Ovary (tissue), 7 donors: ENCODE measurements at regions not wholly inside any gene's neighbourhood (a gene's known extent, or its start where the extent isn't known, plus 50 kb on each side); places are given as distances from the start of the nearest gene placed in this dataset.

ENCODE experiments used
- DNase-seq, 5 donors: peaks; one replicate each; pipeline ENCODE4 v3.0.0-alpha.2; 2019 to 2020
- H3K27ac ChIP-seq, 2 donors: fragments of 200-600 bp; one replicate each; pipeline versions ENCODE4 v1.5.1 to v1.8.0; 2019 to 2022
- H3K27me3 ChIP-seq: fragments of 200-600 bp; one replicate; pipeline ENCODE4 v1.8.0; 2022
- H3K36me3 ChIP-seq: fragments of 200-600 bp; sonication (generic); one replicate; pipeline ENCODE4 v1.5.1; 2019
- H3K4me1 ChIP-seq: one replicate; pipeline ENCODE4 v1.8.1; 2013; ENCODE audit warnings: mild to moderate bottlenecking, moderate library complexity; ENCODE audit not compliant: insufficient read depth
- H3K4me3 ChIP-seq: fragments of 200-600 bp; sonication (generic); one replicate; pipeline ENCODE4 v1.5.1; 2017
- H3K9me3 ChIP-seq, 2 donors: fragments of 200-600 bp in 1 of 2; sonication (generic) in 1 of 2; one replicate each; pipeline versions ENCODE4 v1.5.1 to v1.8.1; 2013 to 2019; ENCODE audit warnings: mild to moderate bottlenecking in 1 of 2, moderate library complexity in 1 of 2
- CTCF ChIP-seq, 3 donors: fragments of 450-650 bp in 2 of 3; fragments of 200-600 bp in 1 of 3; IDR thresholded peaks; one replicate each; pipeline versions ENCODE4 v1.5.1 to v1.8.0; 2016 to 2022; ENCODE audit warnings: antibody characterized with exemption in 3 of 3, mild to moderate bottlenecking in 1 of 3
- EP300 ChIP-seq: sonication (generic); formaldehyde crosslinking; IDR thresholded peaks from one replicate; pipeline ENCODE4 v1.6.1; 2017; ENCODE audit warnings: antibody characterized with exemption
- POLR2A ChIP-seq: fragments of 450-650 bp; IDR thresholded peaks from one replicate; pipeline ENCODE4 v1.6.1; 2017; ENCODE audit warnings: antibody characterized with exemption, mild to moderate bottlenecking, moderate library complexity
- WGBS, 3 donors: extraction: QIAGEN DNeasy Blood & Tissue Kit in 1 of 3; methylation state at CpG; one replicate each; pipeline versions ENCODE4 v1.1.5 to v1.1.7; 2013 to 2017; 5-methylcytosine and 5-hydroxymethylcytosine counted together
- intact Hi-C, 4 donors: fragments of 100-400 bp; cut with DNase I; formaldehyde crosslinking; loops; one replicate each; pipeline versions ENCODE4 v1.11.0 to v1.15.1; 2022 to 2023
- donor health status: DM: no; HTN: no; CAD: no; lungs with moderate emphysema.
- donor health status: DM: no; HTN: no; CAD: no.
- donor health status: Bipolar disorder and iron deficiency.
- donor health status: DM: no; HTN: no; CAD: no.
- donor health status: DM: yes; HTN: yes; CAD: no.

- intact Hi-C loops: no loop called here
- 89 to 92% (median 90%) methylated on average over 9 of the region's 9 CpGs for WGBS, 3 donors
- Histone ChIP-seq H3K27me3 (no peaks in the 10 kb centered on the region), H3K36me3 (no peaks in the 10 kb centered on the region), H3K4me3 (no peak overlapping the region), H3K4me1 (no peaks in the 10 kb centered on the region), H3K9me3 (no peaks in the 10 kb centered on the region), H3K27ac (no peak overlapping the region)
- DNase-seq: peak in 1 of 5 donors; percentile 10
- TF ChIP-seq EP300: no peak
- no peak for TF ChIP-seq POLR2A
Measured at GRCh38 chr14:101113108-101113612, 209.6 kb upstream of the RTL1 start.

- no peak overlapping the region for H3K4me3 ChIP-seq
- no peaks in the 10 kb centered on the region for H3K9me3 ChIP-seq
- H3K4me1 ChIP-seq: no peaks in the 10 kb centered on the region
- intact Hi-C loops: no loop called here
- H3K36me3 ChIP-seq: no peaks in the 10 kb centered on the region
- no peak overlapping the region for H3K27ac ChIP-seq
- 72 to 79% (median 75%) methylated on average over 16 of the region's 16 CpGs for WGBS, 3 donors
- no peak for DNase-seq
- TF ChIP-seq CTCF (IDR thresholded peaks at IDR 0.05) (no peak), POLR2A (no peak), EP300 (no peak)
- no peaks in the 10 kb centered on the region for H3K27me3 ChIP-seq
Measured at GRCh38 chr14:101113835-101114725, 210.6 kb upstream of the RTL1 start.

GRCh38 chr14:101114726-101115515 is 211.4 kb upstream of the RTL1 start:
- Histone ChIP-seq H3K4me3 (no peak overlapping the region), H3K4me1 (no peaks in the 10 kb centered on the region), H3K27ac (no peak overlapping the region), H3K9me3 (no peaks in the 10 kb centered on the region), H3K36me3 (no peaks in the 10 kb centered on the region), H3K27me3 (no peaks in the 10 kb centered on the region)
- TF ChIP-seq POLR2A (no peak), EP300 (no peak), CTCF (IDR thresholded peaks at IDR 0.05) (no peak)
- intact Hi-C loops: no loop called here
- WGBS, 3 donors: 90 to 93% (median 92%) methylated on average over 19 of the region's 19 CpGs
- DNase-seq: no peak

- no peak for DNase-seq
- intact Hi-C loops: no loop called here
Measured at GRCh38 chr14:101115652-101116051, 212.1 kb upstream of the RTL1 start.

More at GRCh38 chr14:101115652-101116051, 212.1 kb upstream of the RTL1 start:
- H3K9me3 ChIP-seq: no peaks in the 10 kb centered on the region
- H3K27ac ChIP-seq: no peak overlapping the region
- no peak for TF ChIP-seq CTCF (IDR thresholded peaks at IDR 0.05)
- no peak for TF ChIP-seq EP300
- no peak for TF ChIP-seq POLR2A
- WGBS, 3 donors: 88 to 90% (median 88%) methylated on average over 8 of the region's 8 CpGs
- no peaks in the 10 kb centered on the region for H3K36me3 ChIP-seq
- no peaks in the 10 kb centered on the region for H3K27me3 ChIP-seq
- H3K4me3 ChIP-seq: no peak overlapping the region
- H3K4me1 ChIP-seq: no peaks in the 10 kb centered on the region
